Left renal pelvis (tissue), 4 donors: ENCODE measurements at regions not wholly inside any gene's neighbourhood (a gene's known extent, or its start where the extent isn't known, plus 50 kb on each side); places are given as distances from the start of the nearest gene placed in this dataset.
"Not testable (repeated sequence)": the region's sequence is repeated elsewhere in the genome, so short reads cannot be mapped to it uniquely, and the experiment has no call there.

Source experiments
- DNase-seq, 4 donors: peaks; one replicate each; pipeline ENCODE4 v3.0.0-alpha.2; 2013; ENCODE audit warnings: low read depth in 4 of 4, low spot score in 3 of 4

DNA sequence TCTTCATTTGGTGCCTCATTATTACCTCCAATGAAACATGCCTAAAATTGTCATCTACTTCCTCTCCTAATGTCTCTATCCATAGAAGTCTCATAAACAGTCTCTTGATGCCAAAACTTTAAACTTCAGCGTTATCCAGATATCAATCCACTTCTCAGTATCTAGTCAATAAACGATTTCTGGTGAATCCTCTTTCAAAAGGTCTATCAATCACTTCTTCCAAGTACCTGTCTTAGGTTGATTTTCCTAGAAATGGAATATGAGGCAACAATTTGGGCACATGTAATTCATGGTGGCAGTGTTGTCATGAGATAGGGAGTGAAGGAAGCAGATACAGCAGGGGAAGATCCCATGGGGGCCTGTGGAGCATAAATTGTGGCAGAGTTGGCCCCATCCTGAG is 348.5 kb upstream of the POU1F1 start:
- no peak for DNase-seq

DNA sequence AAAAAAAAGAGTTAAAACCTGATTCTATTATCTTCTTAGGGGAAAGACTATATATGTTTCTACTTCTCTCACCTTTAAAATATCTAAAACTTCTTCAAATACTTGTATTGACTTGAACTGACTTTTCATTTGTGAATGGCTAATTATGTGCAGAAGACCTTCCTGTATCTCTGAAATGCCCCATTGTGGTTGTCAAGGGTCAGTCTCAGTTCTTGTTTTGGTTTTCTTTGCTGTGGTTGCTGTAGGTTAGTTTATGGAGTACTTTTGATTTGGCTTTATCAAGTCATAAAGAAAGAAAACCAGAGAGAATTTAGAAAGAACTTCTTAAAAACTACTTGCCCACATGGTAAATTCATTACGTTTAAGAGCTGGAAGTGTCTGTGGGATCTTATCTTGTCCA is 345.3 kb upstream of the POU1F1 start:
- no peak for DNase-seq

DNA sequence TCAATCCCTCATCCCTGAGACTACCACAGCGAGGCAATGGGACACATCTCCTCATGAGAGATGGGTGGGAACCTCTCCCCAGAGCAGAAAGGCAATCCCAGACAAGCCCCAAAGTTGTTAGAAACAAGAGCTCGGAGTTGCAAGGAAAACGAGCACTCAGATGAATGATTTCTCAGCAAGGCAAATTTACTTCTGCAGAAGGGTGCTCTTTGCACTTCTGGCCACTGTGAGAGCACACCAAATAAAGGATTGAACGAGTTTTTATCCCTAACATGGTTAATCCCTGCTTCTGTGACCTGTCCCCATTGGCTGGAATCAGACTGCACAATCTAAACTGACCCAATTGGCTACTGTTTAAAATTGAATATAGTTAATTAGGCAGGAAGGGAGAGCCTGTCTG is 339.1 kb upstream of the POU1F1 start:
- DNase-seq, result no peak

DNA sequence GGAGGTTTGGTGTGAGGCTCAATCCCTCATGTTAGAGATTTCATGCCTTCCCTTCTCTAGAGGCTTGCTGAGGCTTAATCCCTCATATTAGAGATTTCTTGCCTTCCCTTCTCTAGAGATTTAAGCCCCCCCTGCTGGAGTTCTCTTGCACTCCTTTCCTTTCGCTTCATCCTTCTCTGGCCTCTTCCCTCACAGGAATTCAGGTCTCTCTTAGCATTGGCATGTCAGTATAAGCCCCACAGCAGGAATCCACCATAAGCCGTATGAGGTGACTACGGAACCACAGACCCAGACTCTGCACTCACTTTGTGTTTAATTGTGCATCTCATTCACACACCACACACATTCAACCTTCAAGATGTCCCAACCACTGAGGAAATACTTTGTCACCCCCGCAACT is 338.6 kb upstream of the POU1F1 start:
- no peak for DNase-seq

DNA sequence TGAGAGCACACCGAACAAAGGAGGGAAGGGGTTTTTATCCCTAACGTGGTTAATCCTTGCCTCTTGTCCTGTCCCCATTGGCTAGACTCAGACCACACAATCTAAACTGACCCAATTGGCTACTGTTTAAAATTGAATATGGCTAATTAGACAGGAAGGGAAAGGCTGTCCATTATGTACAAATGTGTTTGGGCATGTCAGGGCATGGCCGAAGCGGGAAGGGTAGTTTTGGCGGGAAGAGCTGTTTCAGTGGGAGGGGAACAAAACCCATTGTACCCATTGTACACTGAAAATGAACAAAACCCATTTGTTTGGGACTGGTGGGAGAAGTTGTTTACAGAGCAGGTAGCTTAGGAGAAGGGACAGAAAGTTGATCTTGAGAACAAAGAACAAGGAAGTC is 330.9 kb upstream of the POU1F1 start:
- no peak for DNase-seq

DNA sequence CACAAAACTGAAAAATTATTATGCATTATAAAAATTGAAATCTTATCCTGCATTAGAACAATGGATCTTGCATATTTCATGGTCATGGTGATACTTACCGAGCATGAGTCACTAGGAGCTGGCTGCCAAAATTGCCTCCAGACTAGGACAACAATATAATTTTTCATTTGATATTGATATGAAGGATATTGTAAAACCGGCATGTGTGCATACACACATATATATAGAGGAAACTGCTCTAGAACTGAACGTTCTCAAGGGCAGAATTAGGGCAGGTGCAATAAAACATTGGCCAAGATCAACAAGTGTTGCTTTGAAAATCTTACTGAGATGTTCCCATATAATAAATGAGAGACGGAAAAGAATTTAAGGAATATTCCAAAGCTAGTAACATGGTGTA is 319.4 kb upstream of the POU1F1 start:
- DNase-seq, result no peak

DNA sequence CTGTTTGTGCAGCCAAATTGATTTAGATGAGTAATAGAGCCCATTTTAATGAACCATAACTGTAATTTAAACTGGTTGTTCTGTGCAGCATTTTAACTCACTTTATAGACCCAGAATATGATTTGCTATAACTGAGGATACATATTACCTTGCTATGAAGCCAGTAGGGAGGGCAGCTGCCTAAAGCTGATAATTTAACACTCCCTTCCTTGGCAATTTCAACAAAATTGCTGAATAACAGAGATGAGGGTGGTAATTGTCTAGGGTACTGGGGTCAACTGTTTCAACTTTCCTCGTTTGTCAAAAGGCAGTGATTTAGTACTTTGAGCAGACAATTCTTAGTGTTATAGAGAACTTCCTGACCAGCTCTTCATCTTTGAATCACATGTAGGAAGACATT is 304.9 kb upstream of the POU1F1 start:
- no peak for DNase-seq

DNA sequence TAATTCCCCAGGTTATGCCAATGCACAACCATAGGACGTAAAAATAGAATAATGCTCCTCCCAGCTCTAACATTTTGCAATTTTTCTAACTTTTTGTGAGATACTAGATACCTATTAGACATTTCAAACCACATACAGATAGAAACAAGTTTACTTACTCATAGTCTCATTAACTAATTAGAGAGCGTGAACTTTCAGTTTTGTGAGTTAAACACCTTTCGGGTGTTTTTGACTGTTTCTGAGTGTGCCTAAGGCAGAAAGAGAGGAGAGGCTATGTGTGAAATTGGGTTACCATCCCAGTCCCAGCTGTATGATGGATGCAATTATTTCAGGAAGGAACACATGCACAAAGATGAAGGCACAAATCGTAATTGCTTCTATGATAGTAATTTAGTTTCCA is 300.4 kb upstream of the POU1F1 start:
- no peak for DNase-seq

DNA sequence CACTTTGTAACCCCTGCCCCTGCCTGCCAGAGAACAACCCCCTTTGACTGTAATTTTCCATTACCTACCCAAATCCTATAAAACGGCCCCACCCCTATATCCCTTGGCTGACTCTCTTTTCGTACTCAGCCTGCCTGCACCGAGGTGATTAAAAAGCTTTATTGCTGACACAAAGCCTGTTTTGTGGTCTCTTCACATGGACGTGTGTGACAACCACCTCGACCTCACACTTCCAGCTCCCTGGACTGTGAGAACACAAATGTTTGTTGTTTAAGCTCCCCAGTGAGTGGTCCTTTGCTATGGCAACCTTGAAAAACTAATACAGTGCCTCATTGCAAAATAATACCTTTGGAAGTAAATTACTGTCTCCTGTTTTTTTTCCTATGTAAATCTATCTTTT is 299.2 kb upstream of the POU1F1 start:
- DNase-seq, result no peak

DNA sequence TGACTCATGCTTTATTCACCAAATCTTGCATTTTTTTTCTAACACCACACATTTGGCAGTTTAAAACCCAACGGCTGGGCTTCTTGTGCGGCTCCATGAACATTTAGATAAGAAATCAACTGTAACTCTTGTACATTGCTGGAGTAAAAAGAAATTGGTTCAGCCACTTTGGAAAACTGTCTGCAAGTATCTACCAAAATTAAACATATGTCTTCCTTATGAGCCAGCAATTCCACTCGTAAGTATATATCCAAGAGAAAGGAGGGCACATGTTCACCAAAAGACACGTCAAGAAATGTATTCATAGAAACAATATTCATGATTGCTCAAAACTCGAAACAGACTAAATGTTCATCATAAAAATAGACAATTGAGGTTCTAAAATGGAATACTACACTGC is 291.9 kb upstream of the POU1F1 start:
- DNase-seq, result no peak

DNA sequence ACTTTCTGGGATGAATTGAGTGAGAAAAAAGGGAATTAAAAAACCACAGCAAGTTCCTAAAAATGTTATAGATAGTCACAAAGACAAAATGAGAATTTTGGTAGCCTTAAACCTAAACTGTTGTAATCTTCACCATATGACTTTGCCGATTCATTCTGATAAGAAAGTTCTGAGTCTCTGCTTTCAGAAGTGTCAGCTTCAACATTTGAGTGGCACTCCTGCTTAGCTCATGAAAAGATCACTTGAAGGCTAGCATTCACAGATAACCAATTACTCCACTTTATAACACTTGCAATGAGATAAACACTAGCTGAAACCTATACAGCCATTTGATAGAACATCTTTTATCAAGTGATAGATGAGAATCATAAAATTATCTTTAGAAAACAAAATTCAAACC is 288.1 kb upstream of the POU1F1 start:
- DNase-seq, result no peak

DNA sequence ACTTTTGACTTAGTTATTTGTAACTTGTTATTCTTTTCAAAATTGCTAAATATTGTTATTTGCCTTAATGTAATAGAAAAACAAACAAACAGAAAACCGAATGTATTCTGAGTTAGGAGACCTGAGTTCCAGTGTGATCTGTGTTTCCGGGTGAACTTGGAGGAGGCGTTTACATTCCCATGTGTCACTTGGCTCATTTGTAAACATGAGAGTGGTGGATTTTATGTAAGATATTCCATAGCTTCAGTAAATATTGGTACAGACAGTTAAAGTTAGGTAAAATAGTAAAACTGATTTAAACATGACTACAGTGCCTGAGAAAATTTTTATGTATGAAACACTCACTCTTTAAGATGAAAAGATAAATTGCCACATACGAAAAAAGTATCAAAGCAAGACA is 287.3 kb upstream of the POU1F1 start:
- DNase-seq, result no peak

DNA sequence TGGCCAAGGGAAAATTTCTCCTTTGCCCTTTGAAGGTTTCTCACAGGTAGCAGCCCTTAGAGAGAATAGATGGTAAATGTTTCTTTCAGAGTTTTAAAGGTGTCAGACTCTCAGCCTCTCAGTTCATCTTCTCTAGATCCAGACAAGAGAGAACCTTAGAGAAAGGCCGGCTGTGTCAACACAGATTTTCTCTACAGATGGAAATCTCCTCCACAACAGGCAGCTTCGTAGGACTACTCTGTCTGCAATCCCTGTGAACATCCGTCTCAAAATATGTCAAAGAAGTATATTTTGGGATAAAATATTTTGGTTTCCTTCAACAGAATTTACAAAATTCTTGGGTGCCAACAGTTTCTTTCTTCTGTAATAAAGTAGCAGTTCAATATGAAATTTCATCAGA is 282.1 kb upstream of the POU1F1 start:
- no peak for DNase-seq

DNA sequence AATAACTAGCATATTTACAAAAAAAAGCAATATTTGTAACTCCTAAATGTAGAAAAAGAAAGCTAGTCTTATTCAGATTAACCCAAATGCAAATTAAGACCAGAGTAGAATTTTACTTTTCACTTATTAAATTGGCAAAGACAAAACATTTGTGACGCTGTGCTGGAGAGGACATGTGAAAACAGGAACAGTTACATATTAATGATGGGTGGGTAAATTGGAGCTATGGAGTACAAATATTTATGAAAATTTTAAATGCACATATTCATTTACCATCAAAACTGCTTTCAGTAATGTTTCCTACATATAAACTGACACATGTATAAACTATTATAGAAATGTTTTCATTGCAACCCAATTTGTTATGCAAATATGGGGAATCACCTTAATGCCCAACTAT is 278.9 kb upstream of the POU1F1 start:
- no peak for DNase-seq

DNA sequence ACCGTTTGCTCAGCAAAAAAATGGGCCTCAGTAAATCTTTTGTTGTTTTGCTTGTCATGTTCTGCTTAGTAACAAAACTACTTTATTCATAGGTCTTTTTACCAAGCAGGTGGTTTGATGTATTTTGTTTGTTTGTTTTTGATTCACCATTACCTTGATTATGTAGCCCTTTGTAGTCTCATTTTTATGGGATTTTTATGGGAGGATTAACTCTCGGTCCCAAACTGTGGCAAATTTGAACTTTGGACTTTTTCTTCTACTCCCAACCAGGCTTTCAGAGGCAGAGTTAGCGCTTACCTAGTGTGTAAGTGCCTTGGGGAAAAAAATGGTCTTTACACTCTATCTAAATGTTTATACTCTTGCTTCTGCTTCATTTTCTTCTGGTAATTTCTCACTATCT is 276.7 kb upstream of the POU1F1 start:
- no peak for DNase-seq

DNA sequence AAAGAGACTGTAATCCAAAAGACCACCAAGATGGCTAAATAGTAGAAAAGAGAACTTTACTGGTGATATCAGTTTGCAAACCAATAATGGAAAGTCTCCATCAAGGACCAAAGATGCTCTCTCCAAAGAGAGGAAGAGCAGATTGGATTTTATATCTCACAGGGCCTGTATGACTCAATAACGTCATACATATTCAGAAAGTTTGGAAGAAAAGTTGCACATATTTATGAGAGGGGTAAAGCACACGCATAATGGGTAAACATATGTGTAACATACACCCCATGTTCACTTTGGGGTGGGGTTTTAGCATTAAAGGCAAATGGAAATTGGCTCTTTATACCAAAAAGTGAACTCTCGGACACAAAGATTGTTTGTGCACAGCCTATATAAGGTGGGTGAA is 274.5 kb upstream of the POU1F1 start:
- no peak for DNase-seq

DNA sequence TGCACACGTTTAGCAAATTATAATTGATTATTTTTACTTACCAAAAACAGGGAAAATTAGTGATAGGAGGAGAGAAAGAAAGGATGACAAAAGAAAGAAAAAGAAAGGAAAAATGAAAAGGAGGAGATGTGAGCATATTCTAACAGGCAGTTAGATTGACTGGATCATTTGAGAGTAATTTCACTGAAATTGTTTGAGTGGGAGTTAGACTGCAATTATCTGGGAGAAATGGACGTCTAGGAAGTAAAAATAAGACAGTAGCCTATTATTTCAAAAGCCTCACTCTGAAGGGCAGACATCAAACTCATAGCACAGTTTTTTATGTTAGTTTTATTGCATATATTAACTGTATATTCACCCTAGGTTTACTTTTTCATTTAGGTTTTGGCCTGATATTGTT is 272.8 kb upstream of the POU1F1 start:
- DNase-seq, result no peak

DNA sequence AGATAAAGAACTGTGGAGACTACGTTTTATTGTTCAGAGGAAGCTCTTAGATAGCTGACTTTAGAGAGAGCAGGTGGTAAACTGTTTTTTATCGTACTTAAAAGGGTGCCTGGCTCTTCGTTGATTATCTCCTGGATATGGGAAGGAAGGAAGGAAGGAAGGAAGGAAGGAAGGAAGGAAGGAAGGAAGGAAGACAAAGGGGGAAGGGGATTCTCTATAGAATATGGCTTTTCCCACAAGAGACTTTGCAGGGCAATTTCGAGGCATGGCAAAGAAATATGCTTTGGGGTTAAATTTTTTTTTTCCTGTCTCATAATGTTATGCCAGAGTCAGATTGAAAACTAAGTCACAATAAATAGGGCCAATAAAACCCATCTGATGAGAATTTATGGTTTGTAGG is 271.9 kb upstream of the POU1F1 start:
- no peak for DNase-seq

DNA sequence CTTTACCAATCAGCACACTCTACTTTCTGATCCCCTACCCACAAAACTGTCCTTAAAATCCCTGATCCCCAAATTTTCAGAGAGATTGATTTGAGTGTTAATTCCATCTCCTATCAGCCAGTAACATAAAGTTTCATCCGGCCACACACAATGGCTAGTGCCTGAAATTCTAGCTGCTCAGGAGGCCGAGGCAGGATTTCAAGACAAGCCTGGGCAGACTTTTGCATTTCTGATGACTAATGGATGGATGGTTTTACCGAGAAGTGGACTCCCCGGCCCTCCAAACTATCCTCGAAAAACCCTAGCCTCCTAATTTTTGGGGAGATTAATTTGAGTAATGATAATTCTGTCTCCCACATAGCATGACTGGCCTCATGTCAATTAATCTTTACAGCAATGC is 269.8 kb upstream of the POU1F1 start:
- DNase-seq, result no peak

DNA sequence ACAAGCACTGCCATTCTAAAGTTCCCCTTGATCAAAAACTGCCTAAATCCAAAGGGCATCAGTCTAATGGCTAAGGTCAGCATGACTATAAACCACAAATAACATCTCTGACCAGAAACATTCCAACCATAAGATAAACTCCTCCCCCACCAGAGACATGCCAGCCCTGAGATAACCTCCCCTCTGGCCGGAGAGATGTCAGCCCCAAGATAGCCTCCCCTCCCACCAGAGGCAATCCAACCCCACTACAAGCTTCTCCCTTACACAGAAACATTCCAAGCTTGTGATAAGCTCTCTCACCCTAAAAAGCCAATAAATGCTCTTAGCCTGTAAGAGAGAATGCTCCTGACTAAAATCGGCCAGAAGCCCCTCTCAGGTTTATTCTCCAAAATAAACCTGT is 267.0 kb upstream of the POU1F1 start:
- DNase-seq, result not testable (repeated sequence)

DNA sequence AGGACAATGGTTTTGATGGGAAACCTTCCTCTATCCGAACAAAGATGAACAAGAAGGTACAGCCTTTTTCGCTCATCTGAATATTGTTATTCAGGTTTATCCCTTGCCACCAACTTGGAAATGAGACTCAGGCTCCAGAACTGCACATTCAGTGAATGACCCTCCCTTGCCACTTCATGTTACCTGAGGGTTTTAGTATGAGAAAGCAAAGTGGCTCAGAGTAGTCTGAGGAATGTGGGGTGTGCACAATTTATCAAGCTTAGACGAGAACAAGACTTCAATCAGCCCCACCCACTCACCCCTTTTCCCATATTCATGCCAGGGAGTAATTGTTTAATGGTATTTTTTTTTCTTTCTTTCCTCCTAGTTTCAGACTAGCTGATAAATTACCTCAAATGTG is 265.3 kb upstream of the POU1F1 start:
- DNase-seq, result no peak

DNA sequence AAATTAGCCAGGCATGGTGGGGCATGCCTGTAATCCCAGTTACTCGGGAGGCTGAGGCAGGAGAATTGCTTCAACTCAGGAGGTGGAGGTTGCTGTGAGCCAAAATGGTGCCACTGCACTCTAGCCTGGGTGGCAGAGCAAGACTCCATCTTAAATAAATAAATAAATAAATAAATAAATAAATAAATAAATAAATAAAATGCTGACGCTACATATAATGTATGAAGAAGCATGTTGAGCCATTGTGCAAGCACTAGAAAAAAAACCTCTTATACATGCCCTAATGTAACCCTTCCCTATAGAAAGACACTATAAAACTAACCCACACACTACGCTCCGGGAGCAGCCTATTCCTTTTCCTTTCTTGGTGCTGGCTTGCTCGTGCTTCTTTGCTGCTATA is 262.3 kb upstream of the POU1F1 start:
- DNase-seq, result not testable (repeated sequence)

DNA sequence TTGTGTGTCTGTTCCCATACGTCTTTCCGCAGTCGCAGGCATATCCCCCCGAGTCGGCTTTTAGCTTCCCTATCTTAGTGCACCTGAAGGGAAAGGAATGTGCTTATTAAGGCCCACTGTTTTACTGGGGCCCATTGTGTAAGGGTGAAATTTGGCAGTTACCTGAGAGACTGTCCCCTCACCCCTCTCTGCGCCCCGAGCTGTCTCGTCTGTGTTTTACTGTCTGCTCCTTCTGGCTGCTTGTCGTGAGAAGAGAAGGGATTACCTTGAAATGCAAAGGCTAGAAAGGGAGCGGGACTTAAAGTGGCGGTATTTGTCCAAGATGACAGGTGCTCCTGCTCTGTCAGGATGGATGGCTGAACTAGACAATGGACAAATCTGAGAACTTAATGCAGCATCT is 233.0 kb upstream of the POU1F1 start:
- DNase-seq, result no peak

DNA sequence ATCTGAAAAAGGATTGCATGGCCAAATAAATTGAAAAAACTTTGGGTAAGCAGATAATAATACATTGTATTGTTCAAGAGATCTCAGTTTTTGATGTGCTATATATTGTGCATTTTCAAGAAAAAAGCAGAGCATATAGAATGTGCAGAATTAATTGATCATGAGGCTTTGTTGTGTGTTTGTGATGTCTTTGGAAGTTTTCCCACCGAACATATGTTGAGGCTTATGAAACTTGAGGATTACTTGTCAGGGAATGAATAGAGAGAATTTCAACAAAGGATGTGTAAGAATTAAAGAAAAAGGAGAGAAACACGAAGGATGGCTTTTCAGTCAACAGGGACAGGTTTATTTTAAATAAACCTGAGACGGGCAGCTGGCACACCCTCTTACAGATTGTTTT is 232.5 kb upstream of the POU1F1 start:
- DNase-seq, result no peak
